ENCODE measurements at regions not wholly inside any gene's neighbourhood (a gene's known extent, or its start where the extent isn't known, plus 50 kb on each side); places are given as distances from the start of the nearest gene placed in this dataset.

GRCh38 chr22:22418957-22419356, 89.6 kb downstream of the ZNF280B start:
- no peak overlapping the region for H3K9ac ChIP-seq (ENCODE audit: low read length)

GRCh38 chr22:22420580-22420979, 88.0 kb downstream of the ZNF280B start:
- H3K4me3 ChIP-seq (ENCODE audit: low read length): no peak overlapping the region
- H3K9ac ChIP-seq (ENCODE audit: low read length): no peak overlapping the region
- no peaks in the 10 kb centered on the region for H3K4me1 ChIP-seq (ENCODE audit: control insufficient read depth, insufficient read depth, low read length)
- peaks cover 6% of the 10 kb centered on the region for H3K27me3 ChIP-seq (ENCODE audit: control insufficient read depth, insufficient read depth, low read length)
- no peaks in the 10 kb centered on the region for H3K36me3 ChIP-seq (ENCODE audit: control insufficient read depth, insufficient read depth, low read length)
- no peaks in the 10 kb centered on the region for H3K9me3 ChIP-seq (ENCODE audit: control insufficient read depth, low read length)

More at GRCh38 chr22:22418957-22419356, 89.6 kb downstream of the ZNF280B start:
- Histone ChIP-seq H3K4me3 (ENCODE audit: low read length) (no peak overlapping the region), H3K27me3 (ENCODE audit: control insufficient read depth, insufficient read depth, low read length) (peaks cover 9% of the 10 kb centered on the region), H3K4me1 (ENCODE audit: control insufficient read depth, insufficient read depth, low read length) (no peaks in the 10 kb centered on the region), H3K36me3 (ENCODE audit: control insufficient read depth, insufficient read depth, low read length) (no peaks in the 10 kb centered on the region), H3K9me3 (ENCODE audit: control insufficient read depth, low read length) (no peaks in the 10 kb centered on the region)

DNA sequence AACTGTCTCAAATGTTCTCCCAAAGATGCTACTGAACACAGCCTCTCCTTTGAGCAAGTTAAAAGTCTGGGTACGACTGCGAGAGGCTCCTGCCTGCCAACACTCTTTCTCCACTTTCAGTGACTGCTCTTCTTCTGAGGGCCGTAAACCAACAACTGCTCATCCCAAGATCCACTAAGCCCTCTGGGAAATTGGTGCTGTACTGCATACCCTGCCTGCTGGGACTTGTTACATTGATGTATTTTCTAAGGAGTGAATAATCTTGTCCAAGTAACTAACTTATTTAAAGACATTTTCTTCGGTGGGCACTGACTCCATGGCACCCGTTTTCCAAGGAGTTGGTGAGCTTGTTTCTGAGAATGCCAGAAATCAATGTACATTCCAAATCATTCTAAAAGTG, 87.2 kb downstream of the ZNF280B start:
- Histone ChIP-seq H3K4me1 (ENCODE audit: control insufficient read depth, insufficient read depth, low read length) (no peaks in the 10 kb centered on the region), H3K9ac (ENCODE audit: low read length) (no peak overlapping the region), H3K27me3 (ENCODE audit: control insufficient read depth, insufficient read depth, low read length) (no peaks in the 10 kb centered on the region), H3K36me3 (ENCODE audit: control insufficient read depth, insufficient read depth, low read length) (no peaks in the 10 kb centered on the region), H3K4me3 (ENCODE audit: low read length) (no peak overlapping the region), H3K9me3 (ENCODE audit: control insufficient read depth, low read length) (no peaks in the 10 kb centered on the region)

DNA sequence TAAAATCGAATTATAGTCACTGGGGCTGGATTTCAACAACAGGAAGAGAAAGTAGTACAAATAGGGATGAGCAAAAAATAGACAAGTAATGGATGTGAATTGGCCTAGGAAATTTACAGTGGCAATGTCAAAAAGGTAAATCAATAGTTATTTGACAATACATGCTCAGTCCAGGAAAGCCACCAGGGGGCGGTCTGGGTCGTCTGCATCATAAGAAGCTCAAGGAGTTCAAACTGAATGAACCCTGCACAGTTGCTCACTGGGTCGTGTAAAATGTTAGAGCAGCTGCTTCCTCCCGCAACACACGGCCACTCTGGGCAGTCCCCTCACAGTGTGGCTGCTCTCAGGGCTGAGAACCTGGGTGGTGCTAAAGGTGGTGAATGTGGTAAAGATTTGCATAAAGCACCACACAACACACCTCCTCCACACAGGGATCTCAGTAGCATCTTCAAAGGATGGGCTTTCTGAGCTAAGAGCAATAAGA, 85.9 kb downstream of the ZNF280B start:
- H3K36me3 ChIP-seq (ENCODE audit: control insufficient read depth, insufficient read depth, low read length): no peaks in the 10 kb centered on the region
- H3K9me3 ChIP-seq (ENCODE audit: control insufficient read depth, low read length): no peaks in the 10 kb centered on the region
- no peaks in the 10 kb centered on the region for H3K27me3 ChIP-seq (ENCODE audit: control insufficient read depth, insufficient read depth, low read length)
- no peak overlapping the region for H3K4me3 ChIP-seq (ENCODE audit: low read length)
- H3K9ac ChIP-seq (ENCODE audit: low read length): no peak overlapping the region
- no peaks in the 10 kb centered on the region for H3K4me1 ChIP-seq (ENCODE audit: control insufficient read depth, insufficient read depth, low read length)

- Histone ChIP-seq H3K9ac (ENCODE audit: low read length) (no peak overlapping the region), H3K36me3 (ENCODE audit: control insufficient read depth, insufficient read depth, low read length) (no peaks in the 10 kb centered on the region), H3K4me1 (ENCODE audit: control insufficient read depth, insufficient read depth, low read length) (no peaks in the 10 kb centered on the region), H3K9me3 (ENCODE audit: control insufficient read depth, low read length) (no peaks in the 10 kb centered on the region), H3K27me3 (ENCODE audit: control insufficient read depth, insufficient read depth, low read length) (no peaks in the 10 kb centered on the region), H3K4me3 (ENCODE audit: low read length) (no peak overlapping the region)
Measured at GRCh38 chr22:22423681-22424080, 84.9 kb downstream of the ZNF280B start.

- H3K4me1 ChIP-seq (ENCODE audit: control insufficient read depth, insufficient read depth, low read length): no peaks in the 10 kb centered on the region
- H3K9ac ChIP-seq (ENCODE audit: low read length): no peak overlapping the region
- H3K27me3 ChIP-seq (ENCODE audit: control insufficient read depth, insufficient read depth, low read length): no peaks in the 10 kb centered on the region
- H3K36me3 ChIP-seq (ENCODE audit: control insufficient read depth, insufficient read depth, low read length): no peaks in the 10 kb centered on the region
- no peaks in the 10 kb centered on the region for H3K9me3 ChIP-seq (ENCODE audit: control insufficient read depth, low read length)
- H3K4me3 ChIP-seq (ENCODE audit: low read length): no peak overlapping the region
Measured at GRCh38 chr22:22424210-22424800, 84.2 kb downstream of the ZNF280B start.

GRCh38 chr22:22424956-22425355, 83.6 kb downstream of the ZNF280B start:
- Histone ChIP-seq H3K4me1 (ENCODE audit: control insufficient read depth, insufficient read depth, low read length) (no peaks in the 10 kb centered on the region), H3K9ac (ENCODE audit: low read length) (no peak overlapping the region), H3K36me3 (ENCODE audit: control insufficient read depth, insufficient read depth, low read length) (no peaks in the 10 kb centered on the region), H3K4me3 (ENCODE audit: low read length) (no peak overlapping the region), H3K9me3 (ENCODE audit: control insufficient read depth, low read length) (no peaks in the 10 kb centered on the region), H3K27me3 (ENCODE audit: control insufficient read depth, insufficient read depth, low read length) (no peaks in the 10 kb centered on the region)

GRCh38 chr22:22425356-22425755, 83.2 kb downstream of the ZNF280B start:
- no peaks in the 10 kb centered on the region for H3K36me3 ChIP-seq (ENCODE audit: control insufficient read depth, insufficient read depth, low read length)
- H3K9ac ChIP-seq (ENCODE audit: low read length): no peak overlapping the region
- no peaks in the 10 kb centered on the region for H3K9me3 ChIP-seq (ENCODE audit: control insufficient read depth, low read length)
- H3K4me3 ChIP-seq (ENCODE audit: low read length): no peak overlapping the region
- H3K27me3 ChIP-seq (ENCODE audit: control insufficient read depth, insufficient read depth, low read length): no peaks in the 10 kb centered on the region
- H3K4me1 ChIP-seq (ENCODE audit: control insufficient read depth, insufficient read depth, low read length): no peaks in the 10 kb centered on the region

DNA sequence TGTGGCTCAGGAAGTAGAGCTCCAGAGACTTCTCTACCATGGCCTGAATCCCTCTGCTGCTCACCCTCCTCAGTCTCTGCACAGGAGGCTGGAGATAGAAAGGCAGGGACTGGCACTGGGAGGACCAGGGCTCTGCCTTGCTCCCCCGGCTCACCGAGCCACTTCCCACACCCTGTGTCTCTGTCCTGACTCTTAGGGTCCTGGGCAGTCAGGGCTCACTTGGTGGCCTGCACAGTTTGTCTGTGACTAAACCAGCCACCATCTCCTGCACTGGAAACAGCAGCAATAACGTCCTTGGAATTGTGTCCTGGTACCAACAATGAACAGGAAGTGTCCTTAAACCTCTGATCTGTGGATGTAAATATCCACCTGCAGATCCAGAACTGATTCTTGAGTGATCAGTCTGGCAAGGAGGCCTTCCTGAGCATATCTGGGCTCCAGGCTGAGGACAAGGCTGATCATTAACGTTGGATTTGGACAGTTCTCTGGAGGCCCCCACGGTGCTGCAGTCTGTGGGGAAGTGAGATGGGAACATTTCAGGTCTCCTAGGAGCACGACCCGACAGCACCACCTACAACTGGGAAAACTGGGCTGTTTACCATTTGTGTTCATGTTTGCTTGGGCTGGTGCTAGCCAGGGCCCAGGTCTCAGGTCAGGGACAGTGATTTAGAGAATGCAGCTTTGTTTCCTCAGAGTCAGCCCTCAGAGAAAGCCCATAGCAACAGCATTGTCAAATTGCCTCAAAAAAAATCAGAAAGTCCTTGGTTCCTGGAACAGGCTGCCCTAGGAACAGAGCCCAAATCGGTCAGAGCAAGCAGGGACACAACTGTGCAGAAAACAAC, 82.5 kb downstream of the ZNF280B start:
- Histone ChIP-seq H3K4me1 (ENCODE audit: control insufficient read depth, insufficient read depth, low read length) (no peaks in the 10 kb centered on the region), H3K9me3 (ENCODE audit: control insufficient read depth, low read length) (no peaks in the 10 kb centered on the region), H3K4me3 (ENCODE audit: low read length) (no peak overlapping the region), H3K9ac (ENCODE audit: low read length) (no peak overlapping the region), H3K27me3 (ENCODE audit: control insufficient read depth, insufficient read depth, low read length) (no peaks in the 10 kb centered on the region), H3K36me3 (ENCODE audit: control insufficient read depth, insufficient read depth, low read length) (no peaks in the 10 kb centered on the region)

DNA sequence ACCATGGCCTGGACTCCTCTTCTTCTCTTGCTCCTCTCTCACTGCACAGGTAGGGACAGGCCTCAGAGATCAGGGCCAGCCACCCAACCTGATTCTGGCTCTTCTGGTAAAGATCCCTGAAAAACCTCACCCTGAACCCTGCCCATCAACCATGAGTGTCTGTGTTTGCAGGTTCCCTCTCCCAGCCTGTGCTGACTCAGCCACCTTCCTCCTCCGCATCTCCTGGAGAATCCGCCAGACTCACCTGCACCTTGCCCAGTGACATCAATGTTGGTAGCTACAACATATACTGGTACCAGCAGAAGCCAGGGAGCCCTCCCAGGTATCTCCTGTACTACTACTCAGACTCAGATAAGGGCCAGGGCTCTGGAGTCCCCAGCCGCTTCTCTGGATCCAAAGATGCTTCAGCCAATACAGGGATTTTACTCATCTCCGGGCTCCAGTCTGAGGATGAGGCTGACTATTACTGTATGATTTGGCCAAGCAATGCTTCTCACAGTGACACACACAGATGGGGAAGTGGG, 80.9 kb downstream of the ZNF280B start:
- H3K4me1 ChIP-seq (ENCODE audit: control insufficient read depth, insufficient read depth, low read length): no peaks in the 10 kb centered on the region
- H3K9me3 ChIP-seq (ENCODE audit: control insufficient read depth, low read length): no peaks in the 10 kb centered on the region
- H3K4me3 ChIP-seq (ENCODE audit: low read length): no peak overlapping the region
- H3K36me3 ChIP-seq (ENCODE audit: control insufficient read depth, insufficient read depth, low read length): no peaks in the 10 kb centered on the region
- no peak overlapping the region for H3K9ac ChIP-seq (ENCODE audit: low read length)
- H3K27me3 ChIP-seq (ENCODE audit: control insufficient read depth, insufficient read depth, low read length): no peaks in the 10 kb centered on the region

DNA sequence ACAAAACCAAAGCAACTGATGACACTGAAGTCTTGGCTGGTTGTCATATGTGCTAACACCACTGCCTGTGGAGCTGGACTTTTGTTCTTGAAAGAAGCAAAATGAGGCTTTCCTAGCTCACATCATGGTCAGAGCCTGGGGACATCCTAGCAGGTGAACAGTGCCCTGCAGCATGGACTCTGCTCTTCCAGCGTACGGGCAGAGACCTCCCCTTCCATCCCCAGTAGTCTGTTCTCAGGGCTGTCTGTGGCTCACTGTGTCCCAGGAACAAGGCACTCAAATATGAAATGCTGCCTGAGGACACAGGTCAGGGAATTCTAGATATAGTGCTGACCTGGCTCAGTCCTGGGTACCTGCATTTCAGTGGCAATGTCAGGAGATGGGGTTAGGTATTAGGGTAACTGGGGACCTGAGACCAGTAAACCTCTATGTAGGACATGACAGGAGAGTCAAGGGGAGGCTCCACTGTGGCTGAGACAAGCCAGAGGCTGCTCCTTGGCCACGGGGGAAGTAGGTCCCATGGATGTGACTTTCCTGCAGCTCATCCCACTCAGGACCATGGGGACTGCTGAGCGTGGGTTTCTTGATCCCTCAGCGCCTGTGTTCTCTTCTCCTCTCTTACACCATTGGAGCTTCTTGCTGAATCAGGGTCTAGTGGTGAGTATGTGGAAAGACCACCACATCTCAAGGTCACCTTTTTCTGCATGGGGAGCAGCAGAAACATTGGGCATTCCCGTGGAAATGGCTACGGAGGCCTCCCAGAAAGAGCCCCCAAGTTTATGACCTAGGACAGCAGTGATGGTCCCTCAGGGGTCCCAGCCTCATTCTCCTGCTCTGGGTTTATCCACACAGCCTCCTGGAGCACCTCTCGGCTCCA, 80.1 kb downstream of the ZNF280B start:
- H3K4me3 ChIP-seq (ENCODE audit: low read length): no peak overlapping the region
- no peaks in the 10 kb centered on the region for H3K36me3 ChIP-seq (ENCODE audit: control insufficient read depth, insufficient read depth, low read length)
- H3K9ac ChIP-seq (ENCODE audit: low read length): no peak overlapping the region
- no peaks in the 10 kb centered on the region for H3K27me3 ChIP-seq (ENCODE audit: control insufficient read depth, insufficient read depth, low read length)
- H3K4me1 ChIP-seq (ENCODE audit: control insufficient read depth, insufficient read depth, low read length): no peaks in the 10 kb centered on the region
- no peaks in the 10 kb centered on the region for H3K9me3 ChIP-seq (ENCODE audit: control insufficient read depth, low read length)

Measured in mucosa of stomach (tissue), 1 donor.